Keratinocyte (primary cell): ENCODE measurements at regions not wholly inside any gene's neighbourhood (a gene's known extent, or its start where the extent isn't known, plus 50 kb on each side); places are given as distances from the start of the nearest gene placed in this dataset.

Source experiments
- DNase-seq: peaks from one replicate; pipeline ENCODE4 v3.0.0-alpha.2; 2011; ENCODE audit warnings: low read depth, missing footprints, low spot score
- FAIRE-seq: peaks from 2 replicates; lab custom pipeline; 2011; peaks lifted over from hg19 to GRCh38; lab: Jason Lieb, UNC
- H2AFZ ChIP-seq: 2 replicates; pipeline ENCODE4 v1.6.0; 2012; ENCODE audit warnings: low read length, control low read depth, inconsistent platforms; ENCODE audit not compliant: control insufficient read depth
- H3K27ac ChIP-seq: 2 replicates; pipeline ENCODE4 v1.5.1; 2011; ENCODE audit warnings: low read length; ENCODE audit not compliant: control insufficient read depth, insufficient read depth
- H3K27me3 ChIP-seq: 3 replicates; pipeline ENCODE4 v1.6.0; 2011; ENCODE audit warnings: low read length; ENCODE audit not compliant: control insufficient read depth, insufficient read depth; ENCODE audit errors: extremely low read depth
- H3K36me3 ChIP-seq, 2 experiments: 2 replicates in 1 of 2; 3 replicates in 1 of 2; pipeline ENCODE4 v1.5.1; 2011; ENCODE audit warnings: low read length in 2 of 2, mild to moderate bottlenecking in 1 of 2; ENCODE audit not compliant: control insufficient read depth in 2 of 2, insufficient read depth in 2 of 2; ENCODE audit errors: extremely low read depth in 1 of 2
- H3K4me1 ChIP-seq: 3 replicates; pipeline ENCODE4 v1.5.1; 2011; ENCODE audit warnings: low read length; ENCODE audit not compliant: control insufficient read depth, insufficient read depth; ENCODE audit errors: extremely low read depth
- H3K4me2 ChIP-seq: 3 replicates; pipeline ENCODE4 v1.6.0; 2011; ENCODE audit warnings: low read depth, low read length; ENCODE audit not compliant: control insufficient read depth, insufficient read depth; ENCODE audit errors: extremely low read depth
- H3K4me3 ChIP-seq, 3 experiments: fragments of 200-600 bp in 1 of 3; sonication (generic) in 1 of 3; 2 replicates in 2 of 3; 3 replicates in 1 of 3; pipeline ENCODE4 v1.5.1; 2011 to 2016; ENCODE audit warnings: low read length in 3 of 3, mild to moderate bottlenecking in 3 of 3, control low read depth in 2 of 3, inconsistent platforms in 1 of 3, low read depth in 1 of 3, mixed read lengths in 1 of 3, mixed run types in 1 of 3, moderate library complexity in 1 of 3; ENCODE audit not compliant: control insufficient read depth in 2 of 3, insufficient read depth in 2 of 3; ENCODE audit errors: extremely low read depth in 1 of 3
- H3K79me2 ChIP-seq: 2 replicates; pipeline ENCODE4 v1.6.0; 2012; ENCODE audit warnings: low read length; ENCODE audit not compliant: control insufficient read depth, insufficient read depth
- H3K9ac ChIP-seq: 3 replicates; pipeline ENCODE4 v1.6.0; 2011; ENCODE audit warnings: low read length; ENCODE audit not compliant: control insufficient read depth, insufficient read depth; ENCODE audit errors: extremely low read depth
- H3K9me1 ChIP-seq: 3 replicates; pipeline ENCODE4 v1.6.0; 2011; ENCODE audit warnings: low read length; ENCODE audit not compliant: control insufficient read depth, insufficient read depth; ENCODE audit errors: extremely low read depth
- H3K9me3 ChIP-seq: 2 replicates; pipeline ENCODE4 v1.5.1; 2012; ENCODE audit warnings: low read depth, low read length; ENCODE audit not compliant: control insufficient read depth
- H4K20me1 ChIP-seq: 3 replicates; pipeline ENCODE4 v1.6.0; 2011; ENCODE audit warnings: low read length; ENCODE audit not compliant: control insufficient read depth, insufficient read depth; ENCODE audit errors: extremely low read depth
- CTCF ChIP-seq, 3 experiments: IDR thresholded peaks in 1 of 3; conservative IDR thresholded peaks in 1 of 3; optimal IDR thresholded peaks in 1 of 3; 2 replicates in 2 of 3; 3 replicates in 1 of 3; pipeline versions ENCODE3 to v1.5.1; 2011; ENCODE audit warnings: low read length in 3 of 3, mild to moderate bottlenecking in 3 of 3, moderate library complexity in 2 of 3, control low read depth in 1 of 3, inconsistent platforms in 1 of 3; ENCODE audit not compliant: insufficient read depth in 2 of 3; ENCODE audit errors: extremely low read depth in 1 of 3
- EZH2 ChIP-seq: IDR thresholded peaks from one replicate; pipeline ENCODE4 v1.6.1; 2012; ENCODE audit warnings: inconsistent platforms, mild to moderate bottlenecking, low read length, moderate library complexity
- dilution Hi-C: fragments of 300-500 bp; cut with MboI; formaldehyde crosslinking; loops from one replicate; pipeline ENCODE4 v1.7.0; 2020; ENCODE audit warnings: low sequenced_read_pairs; ENCODE audit not compliant: extremely low pct_ligation_motif_present

- H3K9me1 ChIP-seq = no peaks in the 10 kb centered on the region
- dilution Hi-C loops = no loop called here
- no peak overlapping the region for H3K9ac ChIP-seq
- H3K4me2 ChIP-seq = no peak overlapping the region
- H2AFZ ChIP-seq = no peak overlapping the region
- DNase-seq (no peak), FAIRE-seq (no peak)
- no peaks in the 10 kb centered on the region for H3K4me1 ChIP-seq
- no peaks in the 10 kb centered on the region for H3K79me2 ChIP-seq
- H3K9me3 ChIP-seq = no peaks in the 10 kb centered on the region
- H4K20me1 ChIP-seq = no peaks in the 10 kb centered on the region
- no peaks in the 10 kb centered on the region for H3K36me3 ChIP-seq
- no peak overlapping the region for H3K4me3 ChIP-seq
- H3K27me3 ChIP-seq = no peaks in the 10 kb centered on the region
- TF ChIP-seq EZH2 = no peak
- no peak for TF ChIP-seq CTCF (optimal IDR thresholded peaks at IDR 0.05 in 1 of 3, IDR thresholded peaks at IDR 0.05 in 1 of 3, conservative IDR thresholded peaks at IDR 0.05 in 1 of 3; ENCODE audit: extremely low read depth in 1 of 3, insufficient read depth in 2 of 3, low read length in 3 of 3)
- no peak overlapping the region for H3K27ac ChIP-seq
Measured at GRCh38 chr12:70069221-70070105, 173.8 kb upstream of the CNOT2 start.

GRCh38 chr12:70070494-70071007, 172.7 kb upstream of the CNOT2 start:
- H3K4me3 ChIP-seq = no peak overlapping the region
- no peaks in the 10 kb centered on the region for H3K27me3 ChIP-seq
- no peaks in the 10 kb centered on the region for H3K9me1 ChIP-seq
- DNase-seq (no peak), FAIRE-seq (peak; percentile 13)
- no peaks in the 10 kb centered on the region for H3K79me2 ChIP-seq
- H3K9ac ChIP-seq = no peak overlapping the region
- no peak for TF ChIP-seq CTCF (optimal IDR thresholded peaks at IDR 0.05 in 1 of 3, IDR thresholded peaks at IDR 0.05 in 1 of 3, conservative IDR thresholded peaks at IDR 0.05 in 1 of 3; ENCODE audit: extremely low read depth in 1 of 3, insufficient read depth in 2 of 3, low read length in 3 of 3)
- TF ChIP-seq EZH2 = no peak
- no peaks in the 10 kb centered on the region for H3K9me3 ChIP-seq
- no peaks in the 10 kb centered on the region for H3K4me1 ChIP-seq
- dilution Hi-C loops = no loop called here
- no peaks in the 10 kb centered on the region for H4K20me1 ChIP-seq
- no peak overlapping the region for H3K4me2 ChIP-seq
- no peak overlapping the region for H2AFZ ChIP-seq
- H3K36me3 ChIP-seq = no peaks in the 10 kb centered on the region
- no peak overlapping the region for H3K27ac ChIP-seq
